Pancreas (tissue), 10 donors: ENCODE measurements at regions not wholly inside any gene's neighbourhood (a gene's known extent, or its start where the extent isn't known, plus 50 kb on each side); places are given as distances from the start of the nearest gene placed in this dataset.
"Not testable (repeated sequence)": the region's sequence is repeated elsewhere in the genome, so short reads cannot be mapped to it uniquely, and the experiment has no call there.

Source experiments
- ATAC-seq, 4 donors: fragments of 200-7000 bp; cut with Tn5 transposase; one replicate each; pipeline versions ENCODE4 v1.8.0 to v1.9.1; 2020; ENCODE audit warnings: mild to moderate bottlenecking in 4 of 4, moderate library complexity in 4 of 4
- DNase-seq, 6 donors: peaks; one replicate each; pipeline ENCODE4 v3.0.0-alpha.2; 2020
- FAIRE-seq: peaks from 2 replicates; lab custom pipeline; 2012; peaks lifted over from hg19 to GRCh38; lab: Jason Lieb, UNC
- H3K27ac ChIP-seq, 4 donors: fragments of 200-600 bp; sonication (generic); 1 replicate in 3 of 4; 2 replicates in 1 of 4; pipeline versions ENCODE4 v1.5.0 to v1.8.0; 2020
- H3K27me3 ChIP-seq, 4 donors: fragments of 200-600 bp; one replicate each; pipeline ENCODE4 v1.8.0; 2021
- H3K36me3 ChIP-seq, 3 donors: fragments of 200-600 bp; sonication (generic) in 1 of 3; one replicate each; pipeline versions ENCODE4 v1.5.0 to v1.8.0; 2020 to 2021
- H3K4me1 ChIP-seq, 3 donors: fragments of 200-600 bp; one replicate each; pipeline ENCODE4 v1.8.0; 2021
- H3K4me3 ChIP-seq, 4 donors: fragments of 200-600 bp; sonication (generic) in 2 of 4; one replicate each; pipeline versions ENCODE4 v1.5.0 to v1.8.0; 2020 to 2021
- H3K9me3 ChIP-seq, 4 donors: fragments of 200-600 bp; one replicate each; pipeline ENCODE4 v1.8.0; 2021
- WGBS, 2 donors: extraction: QIAGEN DNeasy Blood & Tissue Kit; methylation state at CpG; one replicate each; pipeline ENCODE4 v1.1.7; 2013; 5-methylcytosine and 5-hydroxymethylcytosine counted together
- intact Hi-C, 3 donors: fragments of 100-400 bp; cut with DNase I; formaldehyde crosslinking; loops; one replicate each; pipeline versions ENCODE4 v1.11.1 to v1.14.2; 2022
- TF ChIP-seq, protein P1 (sequence below), 4 donors: fragments of 200-600 bp; sonication (generic) in 3 of 4; IDR thresholded peaks; one replicate each; pipeline versions ENCODE4 v1.5.0 to v1.8.0; 2021; ENCODE audit warnings: antibody characterized with exemption in 4 of 4
- donor health status: healthy with polysubstance abuse.
- donor health status: DM: no; HTN: no; CAD: no; lungs with moderate emphysema.
- donor health status: DM: no; HTN: no; CAD: no.
- donor health status: control.
- donor health status: control.
- donor health status: Bipolar disorder and iron deficiency.
- donor health status: DM: yes; HTN: yes; CAD: no.
- donor health status: DM: no; HTN: no; CAD: no.
- donor health status: DM: no; HTN: no; CAD: no.
- donor health status: DM: yes; HTN: yes; CAD: no.

DNA sequence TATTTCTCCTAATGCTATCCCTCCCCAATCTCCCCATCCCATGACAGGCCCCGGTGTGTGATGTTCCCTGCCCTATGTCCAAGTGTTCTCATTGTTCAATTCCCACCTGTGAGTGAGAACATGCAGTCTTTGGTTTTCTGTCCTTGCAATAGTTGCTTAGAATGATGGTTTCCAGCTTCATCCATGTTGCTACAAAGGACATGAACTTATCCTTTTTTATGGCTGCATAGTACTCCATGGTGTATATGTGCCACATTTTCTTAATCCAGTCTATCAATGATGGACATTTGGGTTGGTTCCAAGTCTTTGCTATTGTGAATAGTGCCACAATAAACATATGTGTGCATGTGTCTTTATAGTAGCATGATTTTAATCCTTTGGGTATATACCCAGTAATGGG, 51.3 kb upstream of the RIOK2 start:
- H3K27me3 ChIP-seq, FAIRE-seq, H3K9me3 ChIP-seq, DNase-seq, intact Hi-C loops, H3K27ac ChIP-seq, H3K36me3 ChIP-seq, ATAC-seq, H3K4me1 ChIP-seq, H3K4me3 ChIP-seq: not testable (repeated sequence)
- WGBS, 2 donors, result 94 to 98% methylated on average over 1 of the region's 1 CpG

DNA sequence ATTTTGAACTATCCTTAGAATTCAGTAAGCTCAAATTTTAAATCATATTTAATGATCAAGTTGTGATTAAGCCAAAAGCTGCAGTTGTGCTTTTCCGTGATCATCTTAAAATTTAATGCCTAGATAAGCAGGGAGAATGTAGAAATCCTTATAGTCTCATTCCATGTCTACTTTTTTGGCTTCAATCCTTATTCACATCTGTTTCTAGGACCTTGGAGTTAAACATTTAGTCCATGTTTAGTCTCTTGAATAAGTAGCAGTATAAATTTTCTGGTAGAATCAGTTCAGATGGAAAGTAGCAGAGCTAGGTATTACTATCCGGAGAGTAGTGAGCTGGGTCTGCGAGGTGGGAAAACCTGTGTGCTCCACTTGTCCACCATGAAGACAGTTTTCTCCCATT, 59.3 kb upstream of the RIOK2 start:
- Histone ChIP-seq H3K27me3 (no peaks in the 10 kb centered on the region), H3K36me3 (no peaks in the 10 kb centered on the region), H3K4me3 (no peak overlapping the region), H3K9me3 (no peaks in the 10 kb centered on the region), H3K27ac (no peak overlapping the region), H3K4me1 (no peaks in the 10 kb centered on the region)
- DNase-seq, result no peak
- no peak for ATAC-seq
- intact Hi-C loops, result loop anchor here in 1 of 3 donors (10.0 kb wide), 1 partner anchor 602 kb away; no protein-coding TSS in a partner anchor
- no peak for FAIRE-seq
- TF ChIP-seq, protein P1, sequence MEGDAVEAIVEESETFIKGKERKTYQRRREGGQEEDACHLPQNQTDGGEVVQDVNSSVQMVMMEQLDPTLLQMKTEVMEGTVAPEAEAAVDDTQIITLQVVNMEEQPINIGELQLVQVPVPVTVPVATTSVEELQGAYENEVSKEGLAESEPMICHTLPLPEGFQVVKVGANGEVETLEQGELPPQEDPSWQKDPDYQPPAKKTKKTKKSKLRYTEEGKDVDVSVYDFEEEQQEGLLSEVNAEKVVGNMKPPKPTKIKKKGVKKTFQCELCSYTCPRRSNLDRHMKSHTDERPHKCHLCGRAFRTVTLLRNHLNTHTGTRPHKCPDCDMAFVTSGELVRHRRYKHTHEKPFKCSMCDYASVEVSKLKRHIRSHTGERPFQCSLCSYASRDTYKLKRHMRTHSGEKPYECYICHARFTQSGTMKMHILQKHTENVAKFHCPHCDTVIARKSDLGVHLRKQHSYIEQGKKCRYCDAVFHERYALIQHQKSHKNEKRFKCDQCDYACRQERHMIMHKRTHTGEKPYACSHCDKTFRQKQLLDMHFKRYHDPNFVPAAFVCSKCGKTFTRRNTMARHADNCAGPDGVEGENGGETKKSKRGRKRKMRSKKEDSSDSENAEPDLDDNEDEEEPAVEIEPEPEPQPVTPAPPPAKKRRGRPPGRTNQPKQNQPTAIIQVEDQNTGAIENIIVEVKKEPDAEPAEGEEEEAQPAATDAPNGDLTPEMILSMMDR (IDR thresholded peaks at IDR 0.05), result no peak
- 74 to 76% methylated on average over 3 of the region's 3 CpGs for WGBS, 2 donors

DNA sequence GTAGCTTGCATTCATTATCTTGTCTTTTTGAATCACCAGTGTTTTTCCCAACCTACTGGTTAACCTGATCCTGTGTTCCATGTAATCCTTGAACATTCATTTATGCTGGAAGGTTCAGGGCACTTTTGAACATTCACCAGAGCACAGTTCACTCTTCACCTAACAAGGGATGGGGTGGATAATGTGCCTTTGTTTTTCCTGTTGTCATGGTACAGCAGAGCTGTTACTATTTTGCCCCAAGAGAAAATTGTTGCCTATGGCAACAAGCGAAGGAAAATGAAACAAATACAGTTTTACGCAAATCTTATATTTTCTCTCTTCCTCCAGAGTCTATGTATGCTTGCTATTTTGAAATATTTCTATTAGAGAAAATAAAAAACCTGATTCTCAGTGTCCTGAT, 60.3 kb upstream of the RIOK2 start:
- Histone ChIP-seq H3K4me1 (no peaks in the 10 kb centered on the region), H3K9me3 (no peaks in the 10 kb centered on the region), H3K36me3 (no peaks in the 10 kb centered on the region), H3K27ac (no peak overlapping the region), H3K27me3 (no peaks in the 10 kb centered on the region), H3K4me3 (no peak overlapping the region)
- intact Hi-C loops, result loop anchor here in 1 of 3 donors (10.0 kb wide), 1 partner anchor 601 kb away; no protein-coding TSS in a partner anchor
- no peak for ATAC-seq
- no peak for FAIRE-seq
- TF ChIP-seq, protein P1 (IDR thresholded peaks at IDR 0.05), result no peak
- no peak for DNase-seq
- WGBS, 2 donors, result 89 to 93% methylated on average over 2 of the region's 2 CpGs

DNA sequence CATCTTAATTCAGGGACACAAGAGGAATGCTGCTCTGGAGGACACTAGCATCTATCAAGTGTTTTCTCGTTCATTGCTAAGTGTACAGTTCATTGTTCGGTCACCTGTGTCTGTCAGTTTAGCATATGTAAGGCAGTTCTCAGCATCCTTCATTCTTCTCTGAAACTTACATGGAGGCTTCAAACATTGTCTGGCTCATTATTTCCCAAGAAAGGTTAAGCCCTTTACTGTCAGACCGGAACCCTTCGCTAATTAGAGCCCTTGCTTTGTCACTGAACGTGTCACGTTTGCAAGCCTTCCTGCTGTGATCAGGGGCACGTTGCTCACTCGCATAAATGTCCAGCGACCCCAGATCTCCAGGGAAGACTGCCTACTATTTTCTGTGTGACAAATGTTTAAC, 62.3 kb upstream of the RIOK2 start:
- no peak overlapping the region for H3K27ac ChIP-seq
- FAIRE-seq (no peak), ATAC-seq (no peak), DNase-seq (no peak)
- TF ChIP-seq, protein P1 (IDR thresholded peaks at IDR 0.05), result no peak
- no peaks in the 10 kb centered on the region for H3K36me3 ChIP-seq
- WGBS, 2 donors, result 81 to 82% methylated on average over 9 of the region's 9 CpGs
- H3K27me3 ChIP-seq, result no peaks in the 10 kb centered on the region
- no peak overlapping the region for H3K4me3 ChIP-seq
- no peaks in the 10 kb centered on the region for H3K4me1 ChIP-seq
- intact Hi-C loops, result loop anchor here in 1 of 3 donors (10.0 kb wide), 1 partner anchor 599 kb away; no protein-coding TSS in a partner anchor
- H3K9me3 ChIP-seq, result no peaks in the 10 kb centered on the region

DNA sequence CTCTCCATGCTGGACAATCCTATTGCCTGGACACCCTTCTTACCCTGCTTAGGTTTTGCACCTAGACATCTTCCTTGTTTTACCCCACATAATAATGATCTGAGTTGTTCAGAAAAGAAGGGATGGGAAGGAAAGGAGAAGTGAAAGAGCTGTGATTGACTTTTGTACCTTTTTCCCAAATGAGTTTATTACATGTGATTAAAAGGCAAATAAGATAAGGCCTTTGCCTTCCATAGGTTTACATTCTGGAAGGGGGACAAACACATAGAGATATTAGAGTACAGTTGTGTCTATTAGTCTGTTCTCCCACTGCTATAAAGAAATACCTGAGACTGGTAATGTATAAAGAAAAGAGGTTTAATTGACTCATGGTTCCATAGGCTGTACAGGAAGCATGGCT, 67.1 kb upstream of the RIOK2 start:
- Histone ChIP-seq H3K4me1 (no peaks in the 10 kb centered on the region), H3K36me3 (no peaks in the 10 kb centered on the region), H3K9me3 (no peaks in the 10 kb centered on the region), H3K27ac (no peak overlapping the region), H3K4me3 (no peak overlapping the region), H3K27me3 (no peaks in the 10 kb centered on the region)
- FAIRE-seq, result no peak
- intact Hi-C loops, result no loop called here
- DNase-seq, result no peak
- no peak for ATAC-seq
- TF ChIP-seq, protein P1 (IDR thresholded peaks at IDR 0.05), result no peak
